Gastrocnemius medialis (tissue), 4 donors: ENCODE measurements at regions not wholly inside any gene's neighbourhood (a gene's known extent, or its start where the extent isn't known, plus 50 kb on each side); places are given as distances from the start of the nearest gene placed in this dataset.

Experiments used
- ATAC-seq, 2 donors: fragments of 150-250 bp; one replicate each; pipeline ENCODE4 v1.9.1; 2016
- DNase-seq, 2 donors: peaks; one replicate each; pipeline ENCODE4 v3.0.0-alpha.2; 2019
- H3K27ac ChIP-seq, 4 donors: fragments of 200-600 bp; sonication (generic); 1 replicate in 1 of 4; 2 replicates in 3 of 4; pipeline ENCODE4 v1.5.1; 2016 to 2018; ENCODE audit warnings: mild to moderate bottlenecking in 2 of 4, moderate library complexity in 1 of 4
- H3K27me3 ChIP-seq, 3 donors: fragments of 200-600 bp; sonication (generic) in 2 of 3; 1 replicate in 1 of 3; 2 replicates in 2 of 3; pipeline versions ENCODE4 v1.5.1 to v1.6.0; 2016 to 2019; ENCODE audit warnings: mild to moderate bottlenecking in 1 of 3, moderate library complexity in 1 of 3
- H3K36me3 ChIP-seq, 2 donors: fragments of 200-600 bp; sonication (generic) in 1 of 2; one replicate each; pipeline ENCODE4 v1.5.1; 2017 to 2018
- H3K4me1 ChIP-seq, 2 donors: fragments of 200-600 bp; sonication (generic) in 1 of 2; one replicate each; pipeline ENCODE4 v1.5.1; 2016 to 2017; ENCODE audit warnings: mild to moderate bottlenecking in 2 of 2
- H3K4me3 ChIP-seq, 4 donors: fragments of 200-600 bp; sonication (generic) in 3 of 4; 1 replicate in 1 of 4; 2 replicates in 3 of 4; pipeline ENCODE4 v1.5.1; 2016 to 2019; ENCODE audit warnings: mild to moderate bottlenecking in 2 of 4
- H3K9me3 ChIP-seq, 3 donors: fragments of 200-600 bp; sonication (generic) in 2 of 3; 1 replicate in 1 of 3; 2 replicates in 2 of 3; pipeline ENCODE4 v1.5.1; 2016 to 2019
- CTCF ChIP-seq, 5 experiments: fragments of 450-650 bp in 3 of 5; fragments of 200-600 bp in 2 of 5; sonication (generic) in 2 of 5; IDR thresholded peaks in 4 of 5; conservative IDR thresholded peaks in 1 of 5; 1 replicate in 4 of 5; 2 replicates in 1 of 5; pipeline ENCODE4 v1.5.1; 2016 to 2019; ENCODE audit warnings: antibody characterized with exemption in 5 of 5, mild to moderate bottlenecking in 3 of 5, moderate library complexity in 3 of 5
- POLR2A ChIP-seq, 2 donors: fragments of 450-650 bp; IDR thresholded peaks; one replicate each; pipeline ENCODE4 v1.6.1; 2017; ENCODE audit warnings: antibody characterized with exemption in 2 of 2, mild to moderate bottlenecking in 2 of 2, moderate library complexity in 2 of 2
- in situ Hi-C, 4 donors: fragments of 200-750 bp; cut with MboI; loops; one replicate each; pipeline versions ENCODE4 v1.15.0 to v1.8.0; 2017; ENCODE audit warnings: low sequenced_read_pairs in 4 of 4
- intact Hi-C: fragments of 100-400 bp; cut with DNase I; formaldehyde crosslinking; loops from one replicate; pipeline ENCODE4 v1.15.1; 2023; ENCODE audit warnings: low total_unique reads

- TF ChIP-seq POLR2A (IDR thresholded peaks at IDR 0.05) (no peak), CTCF (IDR thresholded peaks at IDR 0.05 in 4 of 5, conservative IDR thresholded peaks at IDR 0.05 in 1 of 5) (no peak)
- Histone ChIP-seq H3K27ac (no peak overlapping the region), H3K4me3 (no peak overlapping the region), H3K9me3 (peaks cover 0 to 5% (median 0%) of the 10 kb centered on the region in 3 donors), H3K27me3 (no peaks in the 10 kb centered on the region), H3K4me1 (no peaks in the 10 kb centered on the region), H3K36me3 (no peaks in the 10 kb centered on the region)
- ATAC-seq (no peak), DNase-seq (no peak)
- intact Hi-C loops (no loop called here), in situ Hi-C loops (no loop called here)
These were observed 328.5 kb downstream of the CDH26 start for GRCh38 chr20:60286764-60287163.

GRCh38 chr20:60288945-60289344 is 330.7 kb downstream of the CDH26 start:
- H3K36me3 ChIP-seq = no peaks in the 10 kb centered on the region
- peaks cover 0 to 5% (median 0%) of the 10 kb centered on the region in 3 donors for H3K9me3 ChIP-seq
- no peak overlapping the region for H3K4me3 ChIP-seq
- no peak overlapping the region for H3K27ac ChIP-seq
- in situ Hi-C loops = no loop called here
- intact Hi-C loops = no loop called here
- TF ChIP-seq CTCF (IDR thresholded peaks at IDR 0.05 in 4 of 5, conservative IDR thresholded peaks at IDR 0.05 in 1 of 5) (no peak), POLR2A (IDR thresholded peaks at IDR 0.05) (no peak)
- H3K27me3 ChIP-seq = no peaks in the 10 kb centered on the region
- ATAC-seq = no peak
- H3K4me1 ChIP-seq = no peaks in the 10 kb centered on the region
- DNase-seq = no peak

- Histone ChIP-seq H3K27ac (no peak overlapping the region), H3K4me3 (no peak overlapping the region), H3K27me3 (no peaks in the 10 kb centered on the region), H3K4me1 (no peaks in the 10 kb centered on the region), H3K36me3 (no peaks in the 10 kb centered on the region), H3K9me3 (peaks cover 0 to 5% (median 0%) of the 10 kb centered on the region in 3 donors)
- TF ChIP-seq POLR2A (IDR thresholded peaks at IDR 0.05) (no peak), CTCF (IDR thresholded peaks at IDR 0.05 in 4 of 5, conservative IDR thresholded peaks at IDR 0.05 in 1 of 5) (no peak)
- in situ Hi-C loops (no loop called here), intact Hi-C loops (no loop called here)
- ATAC-seq (no peak), DNase-seq (no peak)
These were observed 333.8 kb downstream of the CDH26 start for GRCh38 chr20:60292001-60292520.

GRCh38 chr20:60294632-60295031 is 336.4 kb downstream of the CDH26 start:
- no peak for DNase-seq

More at GRCh38 chr20:60294632-60295031, 336.4 kb downstream of the CDH26 start:
- H3K27ac ChIP-seq = no peak overlapping the region
- no peaks in the 10 kb centered on the region for H3K4me1 ChIP-seq
- intact Hi-C loops = no loop called here
- no peak overlapping the region for H3K4me3 ChIP-seq
- ATAC-seq = no peak
- in situ Hi-C loops = no loop called here
- no peak for TF ChIP-seq POLR2A (IDR thresholded peaks at IDR 0.05)
- TF ChIP-seq CTCF (IDR thresholded peaks at IDR 0.05 in 4 of 5, conservative IDR thresholded peaks at IDR 0.05 in 1 of 5) = no peak
- H3K36me3 ChIP-seq = no peaks in the 10 kb centered on the region
- H3K9me3 ChIP-seq = peaks cover 0 to 1% (median 0%) of the 10 kb centered on the region in 3 donors
- H3K27me3 ChIP-seq = no peaks in the 10 kb centered on the region
